CD14-positive monocyte (primary cell): ENCODE measurements at regions not wholly inside any gene's neighbourhood (a gene's known extent, or its start where the extent isn't known, plus 50 kb on each side); places are given as distances from the start of the nearest gene placed in this dataset.

Experiments used
- DNase-seq, 3 donors: peaks; one replicate each; pipeline ENCODE4 v3.0.0-alpha.2; 2011 to 2022
- H2AFZ ChIP-seq: 2 replicates; pipeline ENCODE4 v1.6.0; 2012; ENCODE audit warnings: mild to moderate bottlenecking, low read depth, low read length, inconsistent platforms; ENCODE audit not compliant: insufficient read depth, poor library complexity, severe bottlenecking
- H3K27ac ChIP-seq, 2 donors: 1 replicate in 1 of 2; 2 replicates in 1 of 2; pipeline ENCODE4 v1.5.1; 2012 to 2013; ENCODE audit warnings: low read length in 2 of 2, control low read depth in 1 of 2, inconsistent platforms in 1 of 2, low read depth in 1 of 2, mild to moderate bottlenecking in 1 of 2
- H3K27me3 ChIP-seq, 2 donors: one replicate each; pipeline versions ENCODE4 v1.6.0 to v1.6.1; 2011 to 2013; ENCODE audit warnings: low read length in 2 of 2; ENCODE audit not compliant: control insufficient read depth in 2 of 2, insufficient read depth in 2 of 2
- H3K36me3 ChIP-seq, 2 donors: replicated peaks in 1 of 2; 1 replicate in 1 of 2; 2 replicates in 1 of 2; pipeline versions ENCODE4 v1.5.1 to v1.6.1; 2012 to 2013; ENCODE audit warnings: low read length in 2 of 2, control low read depth in 1 of 2, inconsistent platforms in 1 of 2, mild to moderate bottlenecking in 1 of 2; ENCODE audit not compliant: insufficient read depth in 2 of 2, control insufficient read depth in 1 of 2
- H3K4me1 ChIP-seq, 2 donors: 1 replicate in 1 of 2; 2 replicates in 1 of 2; pipeline versions ENCODE4 v1.5.1 to v1.6.1; 2012 to 2013; ENCODE audit warnings: low read length in 2 of 2, control low read depth in 1 of 2, inconsistent platforms in 1 of 2, mild to moderate bottlenecking in 1 of 2, moderate library complexity in 1 of 2; ENCODE audit not compliant: insufficient read depth in 2 of 2, control insufficient read depth in 1 of 2
- H3K4me2 ChIP-seq: replicated peaks from 2 replicates; pipeline ENCODE3; 2012; ENCODE audit warnings: low read length, moderate library complexity, mild to moderate bottlenecking; ENCODE audit not compliant: poor library complexity, severe bottlenecking; ENCODE audit errors: extremely low read depth
- H3K4me3 ChIP-seq, 3 experiments: fragments of 200-600 bp in 1 of 3; sonication (generic) in 1 of 3; replicated peaks in 1 of 3; 1 replicate in 2 of 3; 2 replicates in 1 of 3; pipeline ENCODE4 v1.5.1; 2011 to 2013; ENCODE audit warnings: low read length in 3 of 3, mild to moderate bottlenecking in 3 of 3, control low read depth in 2 of 3, low read depth in 2 of 3, inconsistent platforms in 1 of 3, moderate library complexity in 1 of 3
- H3K79me2 ChIP-seq: 2 replicates; pipeline ENCODE4 v1.6.0; 2012; ENCODE audit warnings: mild to moderate bottlenecking, control low read depth, inconsistent platforms, low read length, moderate library complexity; ENCODE audit not compliant: insufficient read depth
- H3K9ac ChIP-seq: 2 replicates; pipeline ENCODE4 v1.6.0; 2017; ENCODE audit warnings: low read length, mild to moderate bottlenecking; ENCODE audit not compliant: insufficient read depth, poor library complexity, severe bottlenecking
- H3K9me3 ChIP-seq, 2 donors: replicated peaks in 1 of 2; 1 replicate in 1 of 2; 2 replicates in 1 of 2; pipeline versions ENCODE4 v1.5.1 to v1.6.1; 2012 to 2013; ENCODE audit warnings: low read length in 2 of 2, control low read depth in 1 of 2; ENCODE audit not compliant: control insufficient read depth in 1 of 2, insufficient read depth in 1 of 2
- H4K20me1 ChIP-seq: 2 replicates; pipeline ENCODE4 v1.6.0; 2012; ENCODE audit warnings: mild to moderate bottlenecking, low read length, control low read depth, moderate library complexity; ENCODE audit not compliant: insufficient read depth
- H3K27ac Mint-ChIP-seq, 7 donors: one replicate each; pipeline ENCODE4 v1.8.0; 2020; ENCODE audit warnings: mild to moderate bottlenecking in 7 of 7, mixed read lengths in 7 of 7, moderate library complexity in 6 of 7, inconsistent platforms in 2 of 7
- H3K27me3 Mint-ChIP-seq, 3 donors: one replicate each; pipeline ENCODE4 v1.8.0; 2021 to 2022; ENCODE audit warnings: low read depth in 3 of 3, mild to moderate bottlenecking in 3 of 3, mixed read lengths in 3 of 3, moderate library complexity in 3 of 3, inconsistent platforms in 1 of 3
- H3K36me3 Mint-ChIP-seq, 2 donors: one replicate each; pipeline ENCODE4 v1.8.0; 2020; ENCODE audit warnings: mixed read lengths in 2 of 2, inconsistent platforms in 1 of 2, mild to moderate bottlenecking in 1 of 2
- H3K4me1 Mint-ChIP-seq: one replicate; pipeline ENCODE4 v1.8.0; 2020; ENCODE audit warnings: mild to moderate bottlenecking, mixed read lengths
- H3K4me3 Mint-ChIP-seq, 2 donors: one replicate each; pipeline ENCODE4 v1.8.0; 2020; ENCODE audit warnings: mild to moderate bottlenecking in 2 of 2, mixed read lengths in 2 of 2, moderate library complexity in 1 of 2
- H3K9me3 Mint-ChIP-seq, 7 donors: one replicate each; pipeline ENCODE4 v1.8.0; 2020 to 2022; ENCODE audit warnings: mixed read lengths in 7 of 7, mild to moderate bottlenecking in 6 of 7, moderate library complexity in 6 of 7, inconsistent platforms in 2 of 7
- CTCF ChIP-seq: fragments of 200-600 bp; IDR thresholded peaks from one replicate; pipeline ENCODE4 v1.8.0; 2022; ENCODE audit warnings: antibody characterized with exemption, mild to moderate bottlenecking
- whole genome bisulfite sequencing: methylation state at CpG from one replicate; pipeline ENCODE4 v1.1.5; 2013; ENCODE audit warnings: missing lambda C conversion rate; ENCODE audit not compliant: insufficient coverage; 5-methylcytosine and 5-hydroxymethylcytosine counted together
- intact Hi-C, 2 donors: fragments of 100-400 bp; cut with micrococcal nuclease; formaldehyde crosslinking; loops; one replicate each; pipeline versions ENCODE4 v1.15.0 to v1.15.1; 2023

- no peaks in the 10 kb centered on the region for H3K4me1 ChIP-seq
- no peaks in the 10 kb centered on the region for H3K36me3 ChIP-seq
- H3K27ac ChIP-seq, result no peak overlapping the region
- Mint-ChIP-seq H3K27ac (no peak overlapping the region), H3K9me3 (peaks cover 2 to 20% (median 7%) of the 10 kb centered on the region in 7 donors), H3K4me1 (no peaks in the 10 kb centered on the region), H3K27me3 (no peaks in the 10 kb centered on the region), H3K4me3 (no peak overlapping the region), H3K36me3 (no peaks in the 10 kb centered on the region)
- H2AFZ ChIP-seq, result no peak overlapping the region
- no peaks in the 10 kb centered on the region for H3K79me2 ChIP-seq
- no peak for DNase-seq
- H3K4me3 ChIP-seq, result no peak overlapping the region
- intact Hi-C loops, result no loop called here
- H3K27me3 ChIP-seq, result no peaks in the 10 kb centered on the region
- H3K4me2 ChIP-seq, result no peak overlapping the region
- no peak for TF ChIP-seq CTCF
- H4K20me1 ChIP-seq, result no peaks in the 10 kb centered on the region
- peaks cover 12 to 14% of the 10 kb centered on the region in 2 donors for H3K9me3 ChIP-seq
- no peak overlapping the region for H3K9ac ChIP-seq
Observed at GRCh38 chr5:156208271-156208670, 118.7 kb upstream of the SGCD start.

- H3K4me2 ChIP-seq, result no peak overlapping the region
- Mint-ChIP-seq H3K36me3 (no peaks in the 10 kb centered on the region), H3K9me3 (peaks cover 0 to 3% (median 0%) of the 10 kb centered on the region in 7 donors), H3K4me1 (no peaks in the 10 kb centered on the region), H3K4me3 (no peak overlapping the region), H3K27ac (no peak overlapping the region), H3K27me3 (no peaks in the 10 kb centered on the region)
- H3K27me3 ChIP-seq, result no peaks in the 10 kb centered on the region
- 83% methylated on average over 1 of the region's 2 CpGs for WGBS
- no peaks in the 10 kb centered on the region for H3K79me2 ChIP-seq
- no peak overlapping the region for H3K9ac ChIP-seq
- no peak overlapping the region for H3K4me3 ChIP-seq
- intact Hi-C loops, result no loop called here
- no peak for DNase-seq
- H4K20me1 ChIP-seq, result no peaks in the 10 kb centered on the region
- TF ChIP-seq CTCF, result no peak
- no peaks in the 10 kb centered on the region for H3K36me3 ChIP-seq
- no peak overlapping the region for H2AFZ ChIP-seq
- peaks cover 0 to 3% of the 10 kb centered on the region in 2 donors for H3K9me3 ChIP-seq
- H3K27ac ChIP-seq, result no peak overlapping the region
- no peaks in the 10 kb centered on the region for H3K4me1 ChIP-seq
Observed at GRCh38 chr5:156218367-156219158, 108.4 kb upstream of the SGCD start.
